SU-DHL-6 (cell line): ENCODE measurements at regions not wholly inside any gene's neighbourhood (a gene's known extent, or its start where the extent isn't known, plus 50 kb on each side); places are given as distances from the start of the nearest gene placed in this dataset.

Source experiments
- H2AFZ ChIP-seq: fragments of 200-600 bp; sonication (generic); 2 replicates; pipeline ENCODE4 v1.6.1; 2014; ENCODE audit warnings: low read depth, mild to moderate bottlenecking, moderate library complexity, mixed read lengths, antibody characterized with exemption, low read length; ENCODE audit not compliant: severe bottlenecking
- H3F3A ChIP-seq: fragments of 200-600 bp; shearing (Covaris generic); 2 replicates; pipeline ENCODE4 v1.6.0; 2016; ENCODE audit warnings: antibody characterized with exemption, mild to moderate bottlenecking; ENCODE audit not compliant: insufficient read depth
- H3K27ac ChIP-seq: fragments of 200-600 bp; sonication (generic); 2 replicates; pipeline ENCODE4 v1.5.1; 2016; ENCODE audit warnings: low read depth, mild to moderate bottlenecking, low read length, moderate library complexity, mixed read lengths
- H3K27me3 ChIP-seq: fragments of 200-600 bp; sonication (generic), shearing (Covaris generic); 2 replicates; pipeline ENCODE4 v1.6.0; 2014; ENCODE audit warnings: mild to moderate bottlenecking, low read length
- H3K36me3 ChIP-seq: fragments of 200-600 bp; sonication (generic); 2 replicates; pipeline ENCODE4 v1.6.1; 2014; ENCODE audit warnings: mild to moderate bottlenecking, low read length, mixed read lengths
- H3K4me2 ChIP-seq: fragments of 300-600, 200-600 bp; shearing (Covaris generic), sonication (generic); 2 replicates; pipeline ENCODE4 v1.6.0; 2014; ENCODE audit warnings: low read length, low read depth, mild to moderate bottlenecking; ENCODE audit not compliant: poor library complexity, severe bottlenecking
- H3K4me3 ChIP-seq: fragments of 200-600 bp; sonication (generic); 2 replicates; pipeline ENCODE4 v1.5.1; 2014; ENCODE audit warnings: antibody characterized with exemption, low read length, mild to moderate bottlenecking, mixed read lengths; ENCODE audit not compliant: insufficient read depth, poor library complexity, severe bottlenecking
- H3K79me2 ChIP-seq: fragments of 200-600 bp; sonication (generic); 2 replicates; pipeline ENCODE4 v1.6.1; 2014; ENCODE audit warnings: mild to moderate bottlenecking, low read length, moderate library complexity; ENCODE audit not compliant: insufficient read depth
- H3K9ac ChIP-seq: fragments of 200-600 bp; sonication (generic); 2 replicates; pipeline ENCODE4 v1.7.0; 2014; ENCODE audit warnings: mild to moderate bottlenecking, low read length
- H3K9me2 ChIP-seq: fragments of 200-600 bp; sonication (generic); replicated peaks from 2 replicates; pipeline ENCODE4 v1.6.1; 2014; ENCODE audit warnings: low read length; ENCODE audit not compliant: insufficient read depth
- H3K9me3 ChIP-seq: fragments of 200-600 bp; sonication (generic); 2 replicates; pipeline ENCODE4 v1.6.1; 2014; ENCODE audit warnings: low read length, mixed read lengths; ENCODE audit not compliant: insufficient read depth
- H4K20me1 ChIP-seq: fragments of 200-600 bp; sonication (generic); 2 replicates; pipeline ENCODE4 v1.6.1; 2014; ENCODE audit warnings: low read depth, mild to moderate bottlenecking, antibody characterized with exemption, low read length, moderate library complexity, mixed read lengths
- EZH2phosphoT487 ChIP-seq: fragments of 200-600 bp; sonication (generic), shearing (Covaris generic); conservative IDR thresholded peaks from 2 replicates; pipeline ENCODE4 v1.6.1; 2018; ENCODE audit warnings: mild to moderate bottlenecking, antibody characterized with exemption, low read length, moderate library complexity, mixed read lengths
- TF ChIP-seq, protein P1 (sequence below): fragments of 200-600 bp; sonication (generic); IDR thresholded peaks from one replicate; pipeline ENCODE4 v1.5.1; 2017; ENCODE audit warnings: antibody characterized with exemption, mild to moderate bottlenecking, low read length, moderate library complexity; ENCODE audit not compliant: insufficient read depth, poor library complexity, severe bottlenecking

DNA sequence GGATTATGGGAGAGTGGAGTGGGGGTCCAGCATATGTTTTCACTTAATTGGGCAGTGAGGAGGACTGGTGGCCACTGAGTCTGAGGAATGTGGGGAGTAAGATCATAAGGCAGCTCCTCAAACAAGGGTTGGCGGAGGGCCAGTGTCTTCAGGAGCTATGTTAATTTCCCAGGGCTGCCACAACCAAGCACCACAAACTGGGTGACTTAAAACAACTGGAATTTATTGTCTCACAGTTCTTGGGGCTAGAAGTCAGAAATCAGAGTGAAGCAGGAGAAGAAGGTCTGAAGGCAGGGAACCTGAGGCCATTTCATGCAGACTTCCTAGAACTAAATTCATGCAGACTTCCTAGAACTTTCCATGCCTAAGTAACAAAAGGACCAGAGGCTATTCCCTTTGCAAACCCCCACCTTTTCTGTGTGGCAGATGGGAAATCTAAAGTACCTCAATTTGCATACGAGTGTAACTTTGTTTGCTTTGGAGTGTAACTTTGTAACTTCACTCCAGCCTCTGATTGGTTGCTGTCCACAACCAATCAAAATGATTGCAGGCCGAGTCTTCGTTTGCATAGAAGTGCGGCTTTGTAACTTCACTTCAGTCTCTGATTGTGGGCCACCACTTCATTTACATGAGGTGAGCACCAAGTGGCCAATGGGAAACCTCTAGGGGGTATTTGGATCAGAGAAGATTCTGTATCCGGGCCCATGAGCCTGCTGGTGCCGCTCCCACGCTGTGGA, 50.5 kb upstream of the ZBED5 start:
- H3K36me3 ChIP-seq = no peaks in the 10 kb centered on the region
- H3K9ac ChIP-seq = no peak overlapping the region

More for the DNA sequence above, 50.5 kb upstream of the ZBED5 start:
- Histone ChIP-seq H3K4me3 (no peak overlapping the region), H3K79me2 (no peaks in the 10 kb centered on the region), H3K9me2 (no peaks in the 10 kb centered on the region), H3F3A (no peaks in the 10 kb centered on the region), H4K20me1 (no peaks in the 10 kb centered on the region), H3K27me3 (no peaks in the 10 kb centered on the region), H2AFZ (no peak overlapping the region), H3K9me3 (no peaks in the 10 kb centered on the region), H3K27ac (no peak overlapping the region), H3K4me2 (no peak overlapping the region)
- TF ChIP-seq, protein P1, sequence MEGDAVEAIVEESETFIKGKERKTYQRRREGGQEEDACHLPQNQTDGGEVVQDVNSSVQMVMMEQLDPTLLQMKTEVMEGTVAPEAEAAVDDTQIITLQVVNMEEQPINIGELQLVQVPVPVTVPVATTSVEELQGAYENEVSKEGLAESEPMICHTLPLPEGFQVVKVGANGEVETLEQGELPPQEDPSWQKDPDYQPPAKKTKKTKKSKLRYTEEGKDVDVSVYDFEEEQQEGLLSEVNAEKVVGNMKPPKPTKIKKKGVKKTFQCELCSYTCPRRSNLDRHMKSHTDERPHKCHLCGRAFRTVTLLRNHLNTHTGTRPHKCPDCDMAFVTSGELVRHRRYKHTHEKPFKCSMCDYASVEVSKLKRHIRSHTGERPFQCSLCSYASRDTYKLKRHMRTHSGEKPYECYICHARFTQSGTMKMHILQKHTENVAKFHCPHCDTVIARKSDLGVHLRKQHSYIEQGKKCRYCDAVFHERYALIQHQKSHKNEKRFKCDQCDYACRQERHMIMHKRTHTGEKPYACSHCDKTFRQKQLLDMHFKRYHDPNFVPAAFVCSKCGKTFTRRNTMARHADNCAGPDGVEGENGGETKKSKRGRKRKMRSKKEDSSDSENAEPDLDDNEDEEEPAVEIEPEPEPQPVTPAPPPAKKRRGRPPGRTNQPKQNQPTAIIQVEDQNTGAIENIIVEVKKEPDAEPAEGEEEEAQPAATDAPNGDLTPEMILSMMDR = no peak
- TF ChIP-seq EZH2phosphoT487 = no peak
